ENCODE measurements at regions not wholly inside any gene's neighbourhood (a gene's known extent, or its start where the extent isn't known, plus 50 kb on each side); places are given as distances from the start of the nearest gene placed in this dataset.

DNA sequence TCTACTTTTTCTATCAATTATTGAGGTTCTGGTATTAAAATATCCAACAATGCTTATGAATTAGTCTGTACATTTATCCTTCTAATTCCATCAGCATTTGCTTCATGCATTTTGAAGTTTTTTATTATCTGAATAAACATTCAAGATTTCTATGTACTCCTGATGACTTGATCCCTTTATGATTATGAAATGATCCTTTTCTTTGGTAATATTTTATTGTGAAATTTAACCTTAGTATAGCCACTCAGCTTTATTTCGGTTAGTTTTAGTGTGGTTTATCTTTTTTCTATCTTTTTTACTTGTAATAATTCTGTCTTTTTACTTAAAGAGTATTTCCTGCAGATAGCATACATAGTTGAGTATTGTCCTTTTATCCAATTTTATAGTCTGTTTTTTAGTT, 106.6 kb downstream of the SNAPC1 start:
- no peak for DNase-seq (ENCODE audit: low spot score)
- no peak overlapping the region for H3K27ac ChIP-seq

DNA sequence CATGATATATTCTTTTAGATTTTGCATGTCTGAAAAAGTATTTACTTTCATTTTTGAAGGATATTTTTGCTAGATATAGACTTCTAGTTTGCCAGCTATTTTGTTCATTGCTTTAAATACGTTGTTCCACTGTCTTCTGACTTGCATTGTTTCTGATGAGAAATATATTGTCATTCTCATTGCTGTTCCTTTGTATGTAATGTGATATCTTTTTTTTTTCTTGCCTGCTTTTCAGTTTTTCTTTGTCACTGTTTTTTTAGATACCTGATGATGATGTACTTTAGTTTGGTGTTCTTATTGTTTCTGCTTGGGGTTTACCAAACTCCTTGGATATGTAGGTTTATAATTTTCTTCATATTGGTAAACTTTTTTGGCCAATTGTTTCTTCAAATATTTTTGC, 107.9 kb downstream of the SNAPC1 start:
- H3K27ac ChIP-seq, result no peak overlapping the region
- H3K4me3 ChIP-seq, result no peak overlapping the region
- no peak for TF ChIP-seq CTCF (IDR thresholded peaks at IDR 0.05)
- DNase-seq (ENCODE audit: low spot score), result no peak

More for the DNA sequence above, 106.6 kb downstream of the SNAPC1 start:
- no peak for TF ChIP-seq CTCF (IDR thresholded peaks at IDR 0.05)
- H3K4me3 ChIP-seq, result no peak overlapping the region

DNA sequence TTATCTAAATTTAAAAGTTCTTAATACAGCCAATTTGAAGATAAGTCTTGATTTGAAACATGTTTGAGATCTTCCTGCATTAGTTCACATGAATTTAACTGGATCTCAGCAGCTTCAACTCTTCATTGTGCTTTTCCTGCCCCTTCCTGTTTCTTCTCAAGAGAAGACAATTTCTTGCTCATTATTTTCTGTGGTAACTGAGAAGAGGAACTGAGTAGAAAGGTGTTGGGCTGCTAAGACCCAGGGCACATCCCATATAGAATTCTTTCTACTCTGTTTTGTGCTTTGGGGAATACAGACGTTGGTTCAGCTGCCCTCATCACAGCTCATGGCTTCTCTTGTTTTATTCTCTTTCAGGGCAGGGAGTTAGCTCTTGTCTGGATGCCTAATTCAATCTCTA, 110.2 kb downstream of the SNAPC1 start:
- H3K27ac ChIP-seq, result no peak overlapping the region
- TF ChIP-seq CTCF (IDR thresholded peaks at IDR 0.05), result no peak
- no peak overlapping the region for H3K4me3 ChIP-seq
- DNase-seq (ENCODE audit: low spot score), result no peak

DNA sequence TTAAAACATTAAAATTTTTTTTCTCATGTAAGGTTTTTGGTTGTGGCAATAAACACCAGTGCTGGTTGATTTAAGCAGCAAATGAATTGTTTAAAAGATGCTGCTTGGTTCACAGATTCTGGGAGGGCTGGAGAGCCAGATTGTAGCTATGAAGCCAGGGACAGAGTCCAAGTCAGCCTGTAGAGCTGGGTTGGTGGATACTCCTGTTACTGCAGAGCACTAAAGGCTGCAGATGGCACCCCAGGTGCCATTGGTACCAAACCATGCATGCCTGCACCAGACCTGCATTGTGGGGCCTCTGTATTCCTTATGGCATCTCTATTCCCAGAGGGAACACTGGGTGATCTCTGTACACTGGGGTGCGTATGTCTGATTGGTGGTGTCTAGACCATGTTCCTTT, 113.3 kb downstream of the SNAPC1 start:
- no peak overlapping the region for H3K27ac ChIP-seq
- no peak overlapping the region for H3K4me3 ChIP-seq
- TF ChIP-seq CTCF (IDR thresholded peaks at IDR 0.05), result no peak
- no peak for DNase-seq (ENCODE audit: low spot score)

- Histone ChIP-seq H3K4me3 (no peak overlapping the region), H3K27ac (no peak overlapping the region)
- DNase-seq (ENCODE audit: low spot score), result no peak
- TF ChIP-seq CTCF (IDR thresholded peaks at IDR 0.05), result no peak
Observed at GRCh38 chr14:61876362-61877034, 114.3 kb downstream of the SNAPC1 start.

DNA sequence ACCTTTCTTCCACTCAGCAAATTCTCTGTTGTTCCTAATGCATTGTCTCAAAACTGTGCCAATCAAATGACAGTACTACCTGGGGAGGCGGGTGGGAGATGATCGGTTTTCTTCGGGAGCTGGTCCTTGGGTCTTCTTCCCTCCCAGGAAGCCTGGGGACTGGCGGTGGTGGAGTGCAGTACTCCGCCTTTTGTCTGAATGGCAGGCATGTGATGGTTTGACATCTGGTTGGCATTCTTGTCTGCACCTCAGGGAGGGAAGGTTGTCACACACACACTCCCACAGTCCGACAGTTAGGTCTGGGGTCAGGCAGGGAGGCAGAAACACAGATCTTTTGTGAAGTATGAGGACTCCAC, 114.8 kb downstream of the SNAPC1 start:
- Histone ChIP-seq H3K27ac (no peak overlapping the region), H3K4me3 (no peak overlapping the region)
- no peak for TF ChIP-seq CTCF (IDR thresholded peaks at IDR 0.05)
- no peak for DNase-seq (ENCODE audit: low spot score)

- Histone ChIP-seq H3K27ac (no peak overlapping the region), H3K4me3 (no peak overlapping the region)
- no peak for TF ChIP-seq CTCF (IDR thresholded peaks at IDR 0.05)
- no peak for DNase-seq (ENCODE audit: low spot score)
Observed at GRCh38 chr14:61877768-61878167, 115.5 kb downstream of the SNAPC1 start.
